ENCODE measurements at regions not wholly inside any gene's neighbourhood (a gene's known extent, or its start where the extent isn't known, plus 50 kb on each side); places are given as distances from the start of the nearest gene placed in this dataset.

- DNase-seq (ENCODE audit: low read depth in 1 of 2, low spot score in 2 of 2) (no peak), FAIRE-seq (no peak)
- no peak overlapping the region for H2AFZ ChIP-seq (ENCODE audit: low read length)
- H3K23ac ChIP-seq (ENCODE audit: insufficient read length) = no peak overlapping the region
- H3K79me2 ChIP-seq (ENCODE audit: control insufficient read depth in 1 of 2, insufficient read depth in 2 of 2, low read length in 2 of 2) = no peaks in the 10 kb centered on the region
- H3K27ac ChIP-seq (ENCODE audit: low read depth, low read length) = no peak overlapping the region
- no peaks in the 10 kb centered on the region for H3K79me1 ChIP-seq (ENCODE audit: low read depth, low read length)
- H4K91ac ChIP-seq (replicated peaks; ENCODE audit: insufficient read length, low read length) = no peak overlapping the region
- no peak overlapping the region for H2BK20ac ChIP-seq (ENCODE audit: low read length)
- POLR2A ChIA-PET (ENCODE audit: partially characterized antibody) = no interaction called here
- H3K36me3 ChIP-seq (ENCODE audit: control insufficient read depth in 2 of 4, insufficient read depth in 4 of 4, low read length in 3 of 4) = no peaks in the 10 kb centered on the region
- no peak overlapping the region for H3K4me3 ChIP-seq (ENCODE audit: extremely low read depth in 1 of 4, insufficient read depth in 2 of 4, low read depth in 3 of 4, low read length in 4 of 4)
- H4K5ac ChIP-seq (ENCODE audit: insufficient read length, low read depth, low read length) = no peak overlapping the region
- H3K27me3 ChIP-seq (replicated peaks in 1 of 4; ENCODE audit: control insufficient read depth in 3 of 4, extremely low read depth in 1 of 4, insufficient read depth in 3 of 4, low read length in 3 of 4) = no peaks in the 10 kb centered on the region
- H3K18ac ChIP-seq (ENCODE audit: extremely low read depth, low read length) = no peak overlapping the region
- no peaks in the 10 kb centered on the region for H3K23me2 ChIP-seq (ENCODE audit: low read depth, low read length)
- no peak overlapping the region for H3K4ac ChIP-seq (replicated peaks; ENCODE audit: insufficient read length, low read depth, low read length)
- H2BK15ac ChIP-seq (ENCODE audit: low read length) = no peak overlapping the region
- CTCF ChIA-PET (ENCODE audit: partially characterized antibody) = interaction anchor here (0.6 to 1.1 kb wide), 2 partner anchors 228 to 491 kb away, joined by 3 read pairs; no protein-coding TSS in a partner anchor
- H3K9me3 ChIP-seq (ENCODE audit: insufficient read depth in 2 of 2, low read depth in 1 of 2, low read length in 1 of 2) = peaks cover 0 to 3% of the 10 kb centered on the region in 2 experiments; a peak in 1 of 4 replicates
- no peak overlapping the region for H3K9ac ChIP-seq (replicated peaks in 1 of 4; ENCODE audit: extremely low read depth in 1 of 4, low read depth in 3 of 4, low read length in 3 of 4)
- no peak overlapping the region for H3K56ac ChIP-seq (replicated peaks; ENCODE audit: insufficient read length, low read depth, low read length)
- TF ChIP-seq PHF8 (conservative IDR thresholded peaks at IDR 0.05; ENCODE audit: low read depth, low read length) (no peak), CEBPB (IDR thresholded peaks at IDR 0.05; ENCODE audit: low read depth, low read length) (no peak)
- no peak overlapping the region for H2BK5ac ChIP-seq (ENCODE audit: low read depth, low read length)
- WGBS, 2 experiments (ENCODE audit: extremely low coverage in 1 of 2, insufficient coverage in 1 of 2, insufficient read length in 1 of 2, insufficient replicate concordance in 2 of 2, low coverage in 1 of 2, low lambda C conversion rate in 2 of 2, missing lambda C conversion rate in 1 of 2) = 97% methylated on average over 3 of the region's 3 CpGs; no CpG with 5 or more reads in 1 of the 2 experiments
- no peak overlapping the region for H3K4me2 ChIP-seq (ENCODE audit: insufficient read depth in 1 of 2, low read depth in 2 of 2, low read length in 2 of 2)
- no peak overlapping the region; the same call in 1 of the 2 replicates for H4K8ac ChIP-seq (ENCODE audit: extremely low read depth, insufficient read depth, low read length)
- no peaks in the 10 kb centered on the region for H3K4me1 ChIP-seq (replicated peaks in 1 of 4; ENCODE audit: control insufficient read depth in 3 of 4, insufficient read depth in 4 of 4, low read length in 3 of 4)
- H2BK120ac ChIP-seq (replicated peaks; ENCODE audit: low read depth, low read length) = no peak overlapping the region
- no peaks in the 10 kb centered on the region for H4K20me1 ChIP-seq (replicated peaks in 1 of 2; ENCODE audit: control insufficient read depth in 1 of 2, insufficient read depth in 2 of 2, low read length in 2 of 2)
- H2BK12ac ChIP-seq (ENCODE audit: low read depth, low read length) = no peak overlapping the region
- H2AK5ac ChIP-seq (ENCODE audit: low read depth, low read length) = no peak overlapping the region
- H3K14ac ChIP-seq (ENCODE audit: insufficient read length) = no peak overlapping the region
Measured at GRCh38 chr1:218755128-218755527, 410.0 kb downstream of the TGFB2 start.
